HCT116 (cell line): ENCODE measurements at regions not wholly inside any gene's neighbourhood (a gene's known extent, or its start where the extent isn't known, plus 50 kb on each side); places are given as distances from the start of the nearest gene placed in this dataset.

Source experiments
- ATAC-seq: fragments of 200-7000 bp; cut with Tn5 transposase; 2 replicates; pipeline ENCODE4 v1.9.1; 2020; ENCODE audit warnings: mild to moderate bottlenecking, moderate library complexity
- BruUV-seq: library from RNA; stranded (reverse); fragments of 400-500 nt; replicated peaks from 2 replicates; lab custom pipeline; 2021; lab: Mats Ljungman, UMichigan
- CTCF ChIA-PET: fragments of 300-600 bp; sonication (Branson Sonifier 250); formaldehyde crosslinking; loops from one replicate; lab custom pipeline; 2021; ENCODE audit warnings: antibody characterized with exemption; lab: Charles Lee
- POLR2A ChIA-PET: fragments of 300-600, 350-600 bp; sonication (Branson Sonifier 250); formaldehyde crosslinking; loops from one replicate; lab custom pipeline; 2021; ENCODE audit warnings: antibody characterized with exemption; lab: Charles Lee
- RAD21 ChIA-PET, 2 experiments: fragments of 300-600 bp; sonication (Branson Sonifier 250); formaldehyde crosslinking; loops; one replicate each; lab custom pipeline; 2023; ENCODE audit warnings: low total read pairs in 2 of 2; ENCODE audit not compliant: uncharacterized antibody in 2 of 2, unreplicated experiment in 2 of 2, low non-redundant PET in 1 of 2; lab: Charles Lee
- DNase-seq: peaks from one replicate; pipeline ENCODE4 v3.0.0-alpha.2; 2010; ENCODE audit warnings: low read depth, low spot score
- H2AFZ ChIP-seq: fragments of 200-600 bp; shearing (Covaris generic), sonication (generic); 2 replicates; pipeline ENCODE4 v1.6.1; 2017; ENCODE audit warnings: low read depth, mixed run types, mixed read lengths, antibody characterized with exemption, low read length; ENCODE audit not compliant: poor library complexity, severe bottlenecking
- H3K27ac ChIP-seq: 2 replicates; pipeline ENCODE4 v1.5.1; 2012; ENCODE audit warnings: low read depth, low read length
- H3K27me3 ChIP-seq: fragments of 200-600 bp; sonication (generic); 2 replicates; pipeline ENCODE4 v1.6.1; 2016; ENCODE audit warnings: mixed run types, low read length, mixed read lengths; ENCODE audit not compliant: insufficient read depth
- H3K36me3 ChIP-seq, 2 experiments: fragments of 200-500 bp in 1 of 2; fragments of 200-600 bp in 1 of 2; sonication (Bioruptor generic) in 1 of 2; sonication (generic) in 1 of 2; 2 replicates each; pipeline versions ENCODE4 v1.5.1 to v1.6.1; 2014 to 2016; ENCODE audit warnings: low read length in 2 of 2, inconsistent platforms in 1 of 2, mixed read lengths in 1 of 2, mixed run types in 1 of 2; ENCODE audit not compliant: insufficient read depth in 2 of 2, control insufficient read depth in 1 of 2
- H3K4me1 ChIP-seq, 2 experiments: fragments of 200-600 bp in 1 of 2; sonication (generic) in 1 of 2; 2 replicates each; pipeline versions ENCODE4 v1.5.1 to v1.6.1; 2012 to 2017; ENCODE audit warnings: low read length in 2 of 2, inconsistent platforms in 1 of 2, mild to moderate bottlenecking in 1 of 2, mixed read lengths in 1 of 2, mixed run types in 1 of 2, moderate library complexity in 1 of 2; ENCODE audit not compliant: insufficient read depth in 2 of 2, control insufficient read depth in 1 of 2
- H3K4me2 ChIP-seq: fragments of 200-600 bp; sonication (generic); 2 replicates; pipeline ENCODE4 v1.6.1; 2017; ENCODE audit warnings: mixed run types, low read length, mixed read lengths
- H3K4me3 ChIP-seq, 2 experiments: fragments of 200-600 bp in 1 of 2; sonication (generic) in 1 of 2; replicated peaks in 1 of 2; 2 replicates each; pipeline ENCODE4 v1.5.1; 2011 to 2016; ENCODE audit warnings: low read length in 2 of 2, control low read depth in 1 of 2, low read depth in 1 of 2, mild to moderate bottlenecking in 1 of 2, mixed read lengths in 1 of 2, mixed run types in 1 of 2
- H3K79me2 ChIP-seq: fragments of 200-600 bp; sonication (generic); 2 replicates; pipeline ENCODE4 v1.6.1; 2017; ENCODE audit warnings: mild to moderate bottlenecking, mixed run types, low read length, moderate library complexity, mixed read lengths; ENCODE audit not compliant: insufficient read depth
- H3K9ac ChIP-seq: fragments of 200-600 bp; sonication (generic); 2 replicates; pipeline ENCODE4 v1.6.1; 2016; ENCODE audit warnings: low read length, mixed read lengths
- H3K9me2 ChIP-seq: fragments of 200-600 bp; sonication (generic), shearing (Covaris generic); 2 replicates; pipeline ENCODE4 v1.6.1; 2017; ENCODE audit warnings: mixed run types, mild to moderate bottlenecking, moderate library complexity; ENCODE audit not compliant: insufficient read depth
- H3K9me3 ChIP-seq, 2 experiments: fragments of 200-500 bp in 1 of 2; fragments of 200-600 bp in 1 of 2; sonication (Bioruptor generic) in 1 of 2; sonication (generic) in 1 of 2; 2 replicates each; pipeline ENCODE4 v1.6.1; 2014 to 2017; ENCODE audit warnings: low read length in 2 of 2, mixed read lengths in 2 of 2, inconsistent platforms in 1 of 2, low read depth in 1 of 2, mild to moderate bottlenecking in 1 of 2, mixed run types in 1 of 2, moderate library complexity in 1 of 2; ENCODE audit not compliant: control insufficient read depth in 1 of 2, insufficient read depth in 1 of 2
- H4K20me1 ChIP-seq: fragments of 200-600 bp; sonication (generic), shearing (Covaris generic); 2 replicates; pipeline ENCODE4 v1.6.1; 2017; ENCODE audit warnings: mixed run types, mild to moderate bottlenecking, moderate library complexity; ENCODE audit not compliant: insufficient read depth
- CBX3 ChIP-seq: IDR thresholded peaks from 2 replicates; pipeline ENCODE4 v1.6.1; 2012; ENCODE audit warnings: low read depth
- CEBPB ChIP-seq: IDR thresholded peaks from 2 replicates; pipeline ENCODE4 v1.6.1; 2012; ENCODE audit warnings: low read depth
- CTCF ChIP-seq, 3 experiments: fragments of 200-600 bp in 1 of 3; sonication (generic) in 1 of 3; IDR thresholded peaks in 2 of 3; conservative IDR thresholded peaks in 1 of 3; 2 replicates each; pipeline ENCODE4 v1.5.1; 2012 to 2017; ENCODE audit warnings: low read depth in 2 of 3, low read length in 2 of 3, antibody characterized with exemption in 1 of 3, borderline replicate concordance in 1 of 3, control low read depth in 1 of 3, mild to moderate bottlenecking in 1 of 3, mixed read lengths in 1 of 3, mixed run types in 1 of 3, moderate library complexity in 1 of 3; ENCODE audit not compliant: insufficient read depth in 1 of 3
- EGR1 ChIP-seq: IDR thresholded peaks from 2 replicates; pipeline ENCODE4 v1.6.1; 2012; ENCODE audit warnings: low read depth
- EZH2phosphoT487 ChIP-seq: fragments of 200-600 bp; IDR thresholded peaks from 2 replicates; pipeline ENCODE4 v1.6.1; 2018; ENCODE audit warnings: antibody characterized with exemption, borderline replicate concordance
- FOSL1 ChIP-seq: IDR thresholded peaks from 2 replicates; pipeline ENCODE4 v1.6.1; 2012; ENCODE audit warnings: low read depth
- JUND ChIP-seq: IDR thresholded peaks from 2 replicates; pipeline ENCODE4 v1.6.1; 2012
- MAX ChIP-seq: IDR thresholded peaks from 2 replicates; pipeline ENCODE4 v1.6.1; 2012
- POLR2A ChIP-seq: IDR thresholded peaks from 2 replicates; pipeline ENCODE4 v1.7.0; 2011; ENCODE audit warnings: borderline replicate concordance; ENCODE audit not compliant: insufficient read depth, insufficient read length; ENCODE audit errors: extremely low read depth
- SRF ChIP-seq: IDR thresholded peaks from 2 replicates; pipeline ENCODE4 v1.6.1; 2012; ENCODE audit warnings: low read depth
- TCF7L2 ChIP-seq: IDR thresholded peaks from 2 replicates; pipeline ENCODE4 v1.7.0; 2011; ENCODE audit warnings: borderline replicate concordance, inconsistent platforms; ENCODE audit not compliant: insufficient read depth, insufficient read length; ENCODE audit errors: extremely low read depth
- ZBTB33 ChIP-seq: IDR thresholded peaks from 2 replicates; pipeline ENCODE4 v1.6.1; 2011; ENCODE audit warnings: mild to moderate bottlenecking, low read length, moderate library complexity; ENCODE audit not compliant: insufficient replicate concordance; ENCODE audit errors: extremely low read depth
- ZNF274 ChIP-seq: fragments of 200-500 bp; sonication (Bioruptor generic); IDR thresholded peaks from 2 replicates; pipeline ENCODE4 v1.6.1; 2014; ENCODE audit warnings: mild to moderate bottlenecking, low read depth, low read length, inconsistent platforms
- intact Hi-C: fragments of 100-400 bp; cut with micrococcal nuclease; formaldehyde crosslinking; loops from 2 replicates; pipeline ENCODE4 v1.10.0; 2022

GRCh38 chr13:68368922-68369321 is 1138.8 kb upstream of the PCDH9 start:
- no peak overlapping the region for H3K4me3 ChIP-seq
- ATAC-seq (no peak), DNase-seq (no peak)
- H3K9me3 ChIP-seq = no peaks in the 10 kb centered on the region
- no peak for TF ChIP-seq CEBPB
- no peak for TF ChIP-seq POLR2A
- no peak for TF ChIP-seq EZH2phosphoT487
- TF ChIP-seq JUND = no peak
- TF ChIP-seq ZBTB33 = no peak
- no peak for TF ChIP-seq CBX3
- no peak for TF ChIP-seq ZNF274
- no peak for TF ChIP-seq TCF7L2
- no peak for TF ChIP-seq CTCF (IDR thresholded peaks at IDR 0.05 in 2 of 3, conservative IDR thresholded peaks at IDR 0.05 in 1 of 3; ENCODE audit: borderline replicate concordance in 1 of 3, insufficient read depth in 1 of 3, low read depth in 2 of 3, low read length in 2 of 3)
- TF ChIP-seq FOSL1 = no peak
- no peak for TF ChIP-seq MAX
- no peak for TF ChIP-seq SRF
- TF ChIP-seq EGR1 = no peak
- no peaks in the 10 kb centered on the region for H3K4me1 ChIP-seq
- no peaks in the 10 kb centered on the region for H3K79me2 ChIP-seq
- intact Hi-C loops = no loop called here
- no peak overlapping the region for H2AFZ ChIP-seq
- H3K36me3 ChIP-seq = no peaks in the 10 kb centered on the region
- RAD21 ChIA-PET = no interaction called here
- H4K20me1 ChIP-seq = no peaks in the 10 kb centered on the region
- POLR2A ChIA-PET = no interaction called here
- BruUV-seq = no TSS peak
- no peaks in the 10 kb centered on the region for H3K27me3 ChIP-seq
- CTCF ChIA-PET = no interaction called here
- H3K27ac ChIP-seq = no peak overlapping the region
- no peak overlapping the region for H3K9ac ChIP-seq
- no peaks in the 10 kb centered on the region for H3K9me2 ChIP-seq
- H3K4me2 ChIP-seq = no peak overlapping the region
